ENCODE measurements at regions not wholly inside any gene's neighbourhood (a gene's known extent, or its start where the extent isn't known, plus 50 kb on each side); places are given as distances from the start of the nearest gene placed in this dataset.

DNA sequence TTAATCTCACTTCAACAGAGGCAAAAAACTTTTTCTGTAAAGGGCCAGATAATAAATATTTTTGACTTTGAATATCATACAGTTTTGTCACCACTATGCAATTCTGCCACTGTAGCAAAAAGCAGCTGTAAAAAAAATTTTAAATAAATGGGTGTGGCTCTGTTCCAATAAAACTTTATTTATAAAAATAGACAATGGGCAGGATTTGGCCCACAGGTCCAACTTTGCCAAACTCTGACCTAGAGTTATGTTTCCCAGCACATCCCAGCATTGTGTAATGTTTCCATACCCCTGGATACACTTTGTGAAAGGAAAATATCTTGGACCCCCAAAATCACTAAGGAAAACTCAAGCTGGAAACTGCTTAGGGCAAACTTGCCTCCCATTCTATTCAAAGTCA lies 94.9 kb upstream of the USP38 start:
- Mint-ChIP-seq H3K9me3 (no peaks in the 10 kb centered on the region), H3K4me1 (ENCODE audit: low read depth) (no peaks in the 10 kb centered on the region), H3K36me3 (no peaks in the 10 kb centered on the region), H3K4me3 (no peak overlapping the region), H3K27ac (no peak overlapping the region), H3K27me3 (no peaks in the 10 kb centered on the region)
- POLR2A ChIA-PET, result no interaction called here
- intact Hi-C loops (cut with micrococcal nuclease), result no loop called here
- DNase-seq, result no peak
- CTCF ChIA-PET, result no interaction called here

- H3K27me3 Mint-ChIP-seq, result no peaks in the 10 kb centered on the region
- no peaks in the 10 kb centered on the region for H3K9me3 Mint-ChIP-seq
- intact Hi-C loops (cut with micrococcal nuclease), result no loop called here
- ChIA-PET CTCF (no interaction called here), POLR2A (no interaction called here)
- no peaks in the 10 kb centered on the region for H3K36me3 Mint-ChIP-seq
- no peak for DNase-seq
- no peak overlapping the region for H3K4me3 Mint-ChIP-seq
- no peak overlapping the region for H3K27ac Mint-ChIP-seq
- H3K4me1 Mint-ChIP-seq (ENCODE audit: low read depth), result no peaks in the 10 kb centered on the region
Observed at GRCh38 chr4:143091862-143092261, 92.9 kb upstream of the USP38 start.

- H3K4me1 Mint-ChIP-seq (ENCODE audit: low read depth), result no peaks in the 10 kb centered on the region
- no peak overlapping the region for H3K27ac Mint-ChIP-seq
- no peaks in the 10 kb centered on the region for H3K36me3 Mint-ChIP-seq
- H3K27me3 Mint-ChIP-seq, result no peaks in the 10 kb centered on the region
- CTCF ChIA-PET, result no interaction called here
- H3K9me3 Mint-ChIP-seq, result no peaks in the 10 kb centered on the region
- intact Hi-C loops (cut with micrococcal nuclease), result no loop called here
- H3K4me3 Mint-ChIP-seq, result no peak overlapping the region
- POLR2A ChIA-PET, result no interaction called here
- no peak for DNase-seq
Observed at GRCh38 chr4:143095447-143095846, 89.3 kb upstream of the USP38 start.

DNA sequence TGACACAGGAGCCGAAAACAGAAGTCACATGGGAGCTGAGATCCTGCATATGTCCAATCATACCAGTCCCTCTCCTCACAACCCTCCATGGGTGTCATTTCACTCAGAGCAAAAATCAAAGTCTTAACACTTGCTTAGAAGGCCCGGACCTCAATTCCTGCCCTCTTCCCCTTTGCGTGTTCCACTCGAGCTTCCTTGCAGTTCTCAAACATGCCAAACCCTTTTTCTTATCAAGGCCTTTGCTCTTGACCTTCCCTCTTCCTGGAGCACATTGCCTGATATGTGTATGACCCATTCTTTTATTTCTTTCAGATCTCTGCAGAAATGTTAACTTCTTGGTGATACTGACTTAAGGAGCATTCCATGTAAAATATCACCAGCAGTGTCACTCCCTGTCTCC lies 87.0 kb upstream of the USP38 start:
- DNase-seq, result no peak
- CTCF ChIA-PET, result no interaction called here
- POLR2A ChIA-PET, result no interaction called here
- H3K4me1 Mint-ChIP-seq (ENCODE audit: low read depth), result no peaks in the 10 kb centered on the region
- H3K27me3 Mint-ChIP-seq, result no peaks in the 10 kb centered on the region
- H3K4me3 Mint-ChIP-seq, result no peak overlapping the region
- no peaks in the 10 kb centered on the region for H3K9me3 Mint-ChIP-seq
- no peak overlapping the region for H3K27ac Mint-ChIP-seq
- intact Hi-C loops (cut with micrococcal nuclease), result no loop called here
- no peaks in the 10 kb centered on the region for H3K36me3 Mint-ChIP-seq

- Mint-ChIP-seq H3K27ac (no peak overlapping the region), H3K4me3 (no peak overlapping the region), H3K36me3 (no peaks in the 10 kb centered on the region), H3K9me3 (no peaks in the 10 kb centered on the region), H3K27me3 (no peaks in the 10 kb centered on the region), H3K4me1 (ENCODE audit: low read depth) (no peaks in the 10 kb centered on the region)
- intact Hi-C loops (cut with micrococcal nuclease), result no loop called here
- POLR2A ChIA-PET, result no interaction called here
- CTCF ChIA-PET, result no interaction called here
- DNase-seq, result no peak
Observed at GRCh38 chr4:143099693-143100092, 85.0 kb upstream of the USP38 start.

- ChIA-PET POLR2A (no interaction called here), CTCF (no interaction called here)
- H3K9me3 Mint-ChIP-seq, result no peaks in the 10 kb centered on the region
- no peak for DNase-seq
- intact Hi-C loops (cut with micrococcal nuclease), result no loop called here
- no peak overlapping the region for H3K27ac Mint-ChIP-seq
- no peak overlapping the region for H3K4me3 Mint-ChIP-seq
- peaks cover 2% of the 10 kb centered on the region for H3K27me3 Mint-ChIP-seq
- H3K36me3 Mint-ChIP-seq, result no peaks in the 10 kb centered on the region
- H3K4me1 Mint-ChIP-seq (ENCODE audit: low read depth), result no peaks in the 10 kb centered on the region
Observed at GRCh38 chr4:143109376-143109775, 75.3 kb upstream of the USP38 start.

DNA sequence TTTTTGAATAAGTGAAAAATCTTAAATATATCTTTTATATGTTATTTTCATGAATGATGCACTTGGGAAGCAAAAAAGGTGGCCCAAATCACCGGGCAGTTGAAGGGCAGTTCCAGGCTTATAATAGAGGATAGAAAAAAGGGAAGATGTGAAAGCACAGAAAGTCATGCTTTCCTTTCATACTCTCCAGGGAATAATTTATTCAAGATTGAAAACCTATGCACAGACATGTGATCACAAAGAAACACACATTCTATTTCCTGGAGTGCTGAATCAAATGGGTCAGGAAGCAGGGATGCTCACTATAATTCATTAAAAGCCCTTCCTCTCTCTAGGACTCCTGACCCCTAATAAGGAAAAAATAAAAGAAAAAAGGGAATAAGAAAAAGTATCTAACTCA lies 66.1 kb upstream of the USP38 start:
- ChIA-PET POLR2A (no interaction called here), CTCF (no interaction called here)
- no peak for DNase-seq
- H3K9me3 Mint-ChIP-seq, result no peaks in the 10 kb centered on the region
- H3K36me3 Mint-ChIP-seq, result no peaks in the 10 kb centered on the region
- intact Hi-C loops (cut with micrococcal nuclease), result no loop called here
- H3K4me3 Mint-ChIP-seq, result no peak overlapping the region
- H3K4me1 Mint-ChIP-seq (ENCODE audit: low read depth), result no peaks in the 10 kb centered on the region
- H3K27me3 Mint-ChIP-seq, result no peaks in the 10 kb centered on the region
- H3K27ac Mint-ChIP-seq, result no peak overlapping the region

DNA sequence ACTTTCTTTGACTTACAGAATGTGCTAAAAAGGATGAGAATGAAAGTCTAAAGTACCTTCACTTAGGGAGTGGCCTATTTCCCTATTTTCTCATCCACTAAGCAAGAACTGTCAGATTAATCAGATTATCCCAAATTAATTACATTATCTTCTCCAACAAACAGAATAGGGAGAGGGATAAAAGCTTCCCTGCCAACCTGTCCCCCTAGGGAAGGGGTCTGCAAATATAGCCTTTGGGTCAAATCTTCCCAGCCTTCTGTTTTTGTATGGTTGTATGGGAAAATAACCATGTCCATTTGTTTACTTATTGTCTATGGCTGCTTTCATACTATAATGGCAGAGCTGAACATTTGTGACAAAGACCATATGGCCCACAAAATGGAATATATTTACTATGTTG lies 57.1 kb upstream of the USP38 start:
- Mint-ChIP-seq H3K4me1 (ENCODE audit: low read depth) (no peaks in the 10 kb centered on the region), H3K27ac (no peak overlapping the region), H3K4me3 (no peak overlapping the region), H3K36me3 (peaks cover 1% of the 10 kb centered on the region), H3K27me3 (peaks cover 4% of the 10 kb centered on the region), H3K9me3 (no peaks in the 10 kb centered on the region)
- CTCF ChIA-PET, result no interaction called here
- POLR2A ChIA-PET, result no interaction called here
- intact Hi-C loops (cut with micrococcal nuclease), result no loop called here
- no peak for DNase-seq

- DNase-seq, result no peak
- Mint-ChIP-seq H3K36me3 (no peaks in the 10 kb centered on the region), H3K9me3 (no peaks in the 10 kb centered on the region), H3K4me3 (no peak overlapping the region), H3K27me3 (no peaks in the 10 kb centered on the region), H3K27ac (no peak overlapping the region), H3K4me1 (ENCODE audit: low read depth) (no peaks in the 10 kb centered on the region)
- intact Hi-C loops (cut with micrococcal nuclease), result no loop called here
- POLR2A ChIA-PET, result interaction anchor here (0.6 kb wide), 1 partner anchor 12 kb away, joined by 4 read pairs; no protein-coding TSS in a partner anchor
- CTCF ChIA-PET, result no interaction called here
Observed at GRCh38 chr4:143133977-143134376, 50.7 kb upstream of the USP38 start.

Data from activated CD4-positive, alpha-beta memory T cell treated with anti-CD3 and anti-CD28 coated beads for 36 hours (primary cell).